OCI-LY1 (cell line): ENCODE measurements at regions not wholly inside any gene's neighbourhood (a gene's known extent, or its start where the extent isn't known, plus 50 kb on each side); places are given as distances from the start of the nearest gene placed in this dataset.

ENCODE experiments used
- H2AFZ ChIP-seq: fragments of 200-600 bp; sonication (generic), shearing (Covaris generic); 2 replicates; pipeline ENCODE4 v1.6.0; 2014; ENCODE audit warnings: antibody characterized with exemption, mild to moderate bottlenecking, low read length
- H3F3A ChIP-seq: fragments of 200-600 bp; sonication (generic), shearing (Covaris generic); 2 replicates; pipeline ENCODE4 v1.6.0; 2014; ENCODE audit warnings: mild to moderate bottlenecking, antibody characterized with exemption, low read length, moderate library complexity; ENCODE audit not compliant: insufficient read depth
- H3K27ac ChIP-seq: fragments of 200-600 bp; sonication (generic); 2 replicates; pipeline ENCODE4 v1.5.1; 2014; ENCODE audit warnings: low read length, mixed run types, mild to moderate bottlenecking, low read depth; ENCODE audit not compliant: poor library complexity, severe bottlenecking
- H3K27me3 ChIP-seq: fragments of 200-600 bp; sonication (generic); 2 replicates; pipeline ENCODE4 v1.6.0; 2014; ENCODE audit warnings: antibody characterized with exemption, mild to moderate bottlenecking, low read length, moderate library complexity; ENCODE audit not compliant: insufficient read depth
- H3K36me3 ChIP-seq: fragments of 200-600 bp; sonication (generic); 2 replicates; pipeline ENCODE4 v1.6.1; 2014; ENCODE audit warnings: mild to moderate bottlenecking, antibody characterized with exemption, low read length, moderate library complexity, mixed read lengths; ENCODE audit not compliant: insufficient read depth
- H3K4me1 ChIP-seq: fragments of 200-600 bp; sonication (generic); 2 replicates; pipeline ENCODE4 v1.5.1; 2014; ENCODE audit warnings: mild to moderate bottlenecking, low read length, moderate library complexity; ENCODE audit not compliant: insufficient read depth, severe bottlenecking
- H3K4me2 ChIP-seq: fragments of 200-600 bp; sonication (generic), shearing (Covaris generic); 2 replicates; pipeline ENCODE4 v1.6.1; 2014; ENCODE audit warnings: low read length
- H3K4me3 ChIP-seq: fragments of 200-600 bp; sonication (generic); 2 replicates; pipeline ENCODE4 v1.5.1; 2014; ENCODE audit warnings: low read length, low read depth, mild to moderate bottlenecking, mixed read lengths; ENCODE audit not compliant: poor library complexity, severe bottlenecking
- H3K79me2 ChIP-seq: fragments of 200-600 bp; shearing (Covaris generic); 2 replicates; pipeline ENCODE4 v1.6.1; 2016; ENCODE audit warnings: mixed run types, low read length, mixed read lengths; ENCODE audit not compliant: insufficient read depth
- H3K9ac ChIP-seq: fragments of 200-600 bp; sonication (generic), shearing (Covaris generic); 2 replicates; pipeline ENCODE4 v1.6.1; 2014; ENCODE audit warnings: mild to moderate bottlenecking, low read length, mixed read lengths
- H3K9me2 ChIP-seq: fragments of 200-600 bp; sonication (generic), shearing (Covaris generic); 2 replicates; pipeline ENCODE4 v1.6.1; 2014; ENCODE audit warnings: low read depth, mild to moderate bottlenecking, low read length, mixed read lengths
- H3K9me3 ChIP-seq: fragments of 200-600 bp; shearing (Covaris generic); 2 replicates; pipeline ENCODE4 v1.6.1; 2014; ENCODE audit warnings: low read length, mixed read lengths
- H4K20me1 ChIP-seq: fragments of 200-600 bp; sonication (generic), shearing (Covaris generic); 2 replicates; pipeline ENCODE4 v1.6.0; 2016; ENCODE audit warnings: mild to moderate bottlenecking, low read length; ENCODE audit not compliant: insufficient read depth
- CTCF ChIP-seq: fragments of 200-600 bp; sonication (generic), shearing (Covaris generic); IDR thresholded peaks from 2 replicates; pipeline ENCODE4 v1.5.1; 2017; ENCODE audit warnings: mild to moderate bottlenecking, antibody characterized with exemption, low read length, moderate library complexity, mixed read lengths
- EZH2 ChIP-seq: fragments of 200-600 bp; sonication (generic), shearing (Covaris generic); IDR thresholded peaks from 2 replicates; pipeline ENCODE4 v1.8.0; 2017; ENCODE audit warnings: borderline replicate concordance, mixed run types, mild to moderate bottlenecking, antibody characterized with exemption, low read length, moderate library complexity, mixed read lengths

GRCh38 chr13:80235166-80235966, 105.6 kb downstream of the SPRY2 start:
- H3K9me2 ChIP-seq = no peaks in the 10 kb centered on the region
- H3K27me3 ChIP-seq = no peaks in the 10 kb centered on the region
- H3K36me3 ChIP-seq = no peaks in the 10 kb centered on the region
- H3K9me3 ChIP-seq = no peaks in the 10 kb centered on the region
- no peaks in the 10 kb centered on the region for H4K20me1 ChIP-seq
- no peak overlapping the region for H3K4me3 ChIP-seq
- 0 out of 2 replicates have a peak overlapping the region, but pooled peaks have one; percentile 29 for H2AFZ ChIP-seq
- no peaks in the 10 kb centered on the region for H3F3A ChIP-seq
- H3K4me2 ChIP-seq = peak overlapping the region; percentile 1; the same call in 1 of the 2 replicates
- peaks cover 22% of the 10 kb centered on the region for H3K4me1 ChIP-seq
- peak overlapping the region; percentile 78 for H3K27ac ChIP-seq
- no peak overlapping the region for H3K9ac ChIP-seq
- TF ChIP-seq EZH2 (no peak), CTCF (no peak)
- no peaks in the 10 kb centered on the region for H3K79me2 ChIP-seq

DNA sequence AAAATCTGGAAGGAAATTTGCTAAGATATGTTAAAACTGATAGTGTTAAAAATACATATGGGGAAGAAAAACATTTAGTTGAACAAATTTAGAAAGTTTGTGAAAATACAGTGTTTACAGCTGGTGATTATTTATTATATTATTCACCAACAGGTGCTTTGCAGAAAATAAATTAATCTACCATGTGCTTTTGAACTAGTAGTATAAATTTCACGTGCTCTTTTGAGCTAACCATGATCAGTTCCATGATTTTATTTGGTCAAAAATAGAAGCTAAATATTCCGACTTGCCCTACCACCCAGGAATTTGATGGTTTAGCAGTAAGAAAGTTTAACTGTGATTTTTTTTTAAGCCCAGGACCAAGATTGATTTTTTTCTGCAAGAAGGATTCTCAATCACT, 113.3 kb downstream of the SPRY2 start:
- no peaks in the 10 kb centered on the region for H3K27me3 ChIP-seq
- no peaks in the 10 kb centered on the region for H3K36me3 ChIP-seq
- H3K4me3 ChIP-seq = no peak overlapping the region
- no peak overlapping the region for H3K4me2 ChIP-seq
- no peaks in the 10 kb centered on the region for H3K79me2 ChIP-seq
- H3K9me2 ChIP-seq = no peaks in the 10 kb centered on the region
- no peaks in the 10 kb centered on the region for H4K20me1 ChIP-seq
- no peaks in the 10 kb centered on the region for H3K4me1 ChIP-seq
- H2AFZ ChIP-seq = no peak overlapping the region
- H3F3A ChIP-seq = no peaks in the 10 kb centered on the region
- no peak overlapping the region for H3K27ac ChIP-seq
- no peaks in the 10 kb centered on the region for H3K9me3 ChIP-seq
- no peak for TF ChIP-seq EZH2
- no peak for TF ChIP-seq CTCF
- H3K9ac ChIP-seq = no peak overlapping the region

DNA sequence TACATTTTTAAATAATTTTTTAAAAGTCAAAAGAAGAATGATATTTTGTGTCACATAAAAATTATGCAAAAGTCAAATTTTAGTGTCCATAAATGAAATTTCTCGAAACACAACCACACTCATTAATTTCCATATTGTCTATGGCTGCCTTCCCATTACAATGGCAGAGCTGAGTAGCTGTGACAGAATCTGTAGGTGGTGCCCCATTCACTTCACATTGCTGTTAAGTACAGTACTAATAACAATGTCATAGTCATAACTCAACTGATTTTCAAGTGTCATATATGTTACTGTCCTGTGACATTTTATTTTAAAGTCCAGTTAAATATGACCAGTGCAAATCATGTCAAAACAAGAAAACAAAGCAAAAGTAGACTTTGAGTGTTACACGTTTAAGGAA, 114.3 kb downstream of the SPRY2 start:
- no peaks in the 10 kb centered on the region for H3K9me2 ChIP-seq
- TF ChIP-seq CTCF (no peak), EZH2 (no peak)
- H2AFZ ChIP-seq = no peak overlapping the region
- no peaks in the 10 kb centered on the region for H3F3A ChIP-seq
- no peaks in the 10 kb centered on the region for H3K27me3 ChIP-seq
- no peak overlapping the region for H3K4me3 ChIP-seq
- H3K9me3 ChIP-seq = no peaks in the 10 kb centered on the region
- H3K4me2 ChIP-seq = no peak overlapping the region
- no peaks in the 10 kb centered on the region for H4K20me1 ChIP-seq
- H3K4me1 ChIP-seq = no peaks in the 10 kb centered on the region
- H3K79me2 ChIP-seq = no peaks in the 10 kb centered on the region
- no peaks in the 10 kb centered on the region for H3K36me3 ChIP-seq
- no peak overlapping the region for H3K9ac ChIP-seq
- no peak overlapping the region for H3K27ac ChIP-seq
